Medulla oblongata (tissue), 1 donor: ENCODE measurements at regions not wholly inside any gene's neighbourhood (a gene's known extent, or its start where the extent isn't known, plus 50 kb on each side); places are given as distances from the start of the nearest gene placed in this dataset.
A peak's percentile ranks its signal among the peaks of the same experiment; 100 is the strongest.

Experiments used
- DNase-seq: peaks from one replicate; pipeline ENCODE4 v3.0.0-alpha.2; 2015; ENCODE audit errors: extremely low spot score

GRCh38 chr15:58324533-58324932 is 107.3 kb upstream of the LIPC start:
- DNase-seq, result no peak

- no peak for DNase-seq
These were observed 103.8 kb upstream of the LIPC start for GRCh38 chr15:58327958-58328357.

- DNase-seq, result no peak
These were observed 102.6 kb upstream of the LIPC start for GRCh38 chr15:58329211-58329610.

GRCh38 chr15:58329781-58330671 is 101.8 kb upstream of the LIPC start:
- no peak for DNase-seq

GRCh38 chr15:58330741-58331559 is 100.8 kb upstream of the LIPC start:
- DNase-seq, result no peak

GRCh38 chr15:58331560-58331912 is 100.3 kb upstream of the LIPC start:
- no peak for DNase-seq

- DNase-seq, result peak; percentile 93
These were observed 99.7 kb upstream of the LIPC start for GRCh38 chr15:58331913-58332675.

- DNase-seq, result peak; percentile 16
These were observed 99.0 kb upstream of the LIPC start for GRCh38 chr15:58332676-58333400.

- no peak for DNase-seq
These were observed 97.0 kb upstream of the LIPC start for GRCh38 chr15:58334803-58335202.

- DNase-seq, result no peak
These were observed 95.6 kb upstream of the LIPC start for GRCh38 chr15:58336161-58336560.

- no peak for DNase-seq
These were observed 91.6 kb upstream of the LIPC start for GRCh38 chr15:58340176-58340575.

GRCh38 chr15:58342508-58342907 is 89.3 kb upstream of the LIPC start:
- no peak for DNase-seq

GRCh38 chr15:58344213-58345070 is 87.3 kb upstream of the LIPC start:
- no peak for DNase-seq

- no peak for DNase-seq
These were observed 85.4 kb upstream of the LIPC start for GRCh38 chr15:58346361-58346760.

GRCh38 chr15:58348095-58348812 is 83.5 kb upstream of the LIPC start:
- DNase-seq, result no peak

- DNase-seq, result no peak
These were observed 79.5 kb upstream of the LIPC start for GRCh38 chr15:58352026-58352929.

- DNase-seq, result no peak
These were observed 76.3 kb upstream of the LIPC start for GRCh38 chr15:58355382-58355971.

- DNase-seq, result no peak
These were observed 75.8 kb upstream of the LIPC start for GRCh38 chr15:58355973-58356372.
